K562 (cell line): ENCODE measurements at regions not wholly inside any gene's neighbourhood (a gene's known extent, or its start where the extent isn't known, plus 50 kb on each side); places are given as distances from the start of the nearest gene placed in this dataset.

Experiments
- ATAC-seq: fragments of 200-7000 bp; cut with Tn5 transposase; 3 replicates; pipeline ENCODE4 v1.9.1; 2020; ENCODE audit warnings: moderate library complexity
- BruUV-seq: library from RNA; stranded (reverse); fragments of 400-500 nt; replicated peaks from 2 replicates; lab custom pipeline; 2021; lab: Mats Ljungman, UMichigan
- CTCF ChIA-PET: fragments of 300-600 bp; formaldehyde crosslinking; extraction: SDS; loops from one replicate; lab custom pipeline; 2021; ENCODE audit warnings: low intra/inter-chr PET ratio; lab: Yijun Ruan, JAX
- POLR2A ChIA-PET: fragments of 300-600, 350-650 bp; sonication (Branson Sonifier 250); formaldehyde crosslinking; extraction: SDS; loops from one replicate; lab custom pipeline; 2021; ENCODE audit warnings: antibody characterized with exemption, inconsistent platforms; lab: Yijun Ruan, JAX
- DNase-seq, 4 experiments: peaks; one replicate each; pipeline versions ENCODE4 v3.0.0 to v3.0.0-alpha.2; 2011 to 2018; ENCODE audit warnings: low spot score in 3 of 4, mixed read lengths in 3 of 4; ENCODE audit errors: extremely low read depth in 1 of 4
- FAIRE-seq: peaks from 2 replicates; lab custom pipeline; 2011; peaks lifted over from hg19 to GRCh38; lab: Jason Lieb, UNC
- H2AFZ ChIP-seq: 2 replicates; pipeline ENCODE4 v1.6.0; 2011; ENCODE audit warnings: low read depth, low read length, control low read depth, inconsistent platforms
- H3K27ac ChIP-seq: fragments of 200-600 bp; 3 replicates; pipeline ENCODE4 v1.8.0; 2011; ENCODE audit warnings: low read depth, mild to moderate bottlenecking, control low read depth, inconsistent platforms, low read length, moderate library complexity, mixed read lengths; ENCODE audit errors: extremely low read depth
- H3K27me3 ChIP-seq, 2 experiments: fragments of 300-600 bp in 1 of 2; 2 replicates in 1 of 2; 3 replicates in 1 of 2; pipeline versions ENCODE4 v1.6.0 to v1.8.0; 2011; ENCODE audit warnings: inconsistent platforms in 2 of 2, low read length in 2 of 2, mild to moderate bottlenecking in 1 of 2, mixed read lengths in 1 of 2, moderate library complexity in 1 of 2; ENCODE audit not compliant: control insufficient read depth in 2 of 2, insufficient read depth in 2 of 2
- H3K36me3 ChIP-seq: fragments of 300-600 bp; 3 replicates; pipeline ENCODE4 v1.8.0; 2011; ENCODE audit warnings: mild to moderate bottlenecking, low read length, inconsistent platforms; ENCODE audit not compliant: control insufficient read depth, insufficient read depth
- H3K4me1 ChIP-seq, 2 experiments: fragments of 200-600 bp in 1 of 2; replicated peaks in 1 of 2; 2 replicates in 1 of 2; 3 replicates in 1 of 2; pipeline versions ENCODE4 v1.5.1 to v1.8.0; 2011; ENCODE audit warnings: inconsistent platforms in 2 of 2, low read length in 2 of 2, mild to moderate bottlenecking in 1 of 2, mixed read lengths in 1 of 2, moderate library complexity in 1 of 2; ENCODE audit not compliant: control insufficient read depth in 2 of 2, insufficient read depth in 2 of 2
- H3K4me2 ChIP-seq: 2 replicates; pipeline ENCODE4 v1.6.1; 2011; ENCODE audit warnings: low read length, control low read depth, inconsistent platforms, mixed read lengths; ENCODE audit not compliant: insufficient read depth
- H3K4me3 ChIP-seq: fragments of 200-600 bp; sonication (generic), shearing (Covaris generic); 2 replicates; pipeline ENCODE4 v1.5.1; 2016; ENCODE audit warnings: control low read depth, inconsistent platforms
- H3K79me2 ChIP-seq: fragments of 200-600 bp; 3 replicates; pipeline ENCODE4 v1.8.0; 2011; ENCODE audit warnings: low read length, inconsistent platforms; ENCODE audit not compliant: control insufficient read depth, insufficient read depth
- H3K9ac ChIP-seq, 2 experiments: 2 replicates each; pipeline versions ENCODE4 v1.6.0 to v1.6.1; 2011; ENCODE audit warnings: low read depth in 2 of 2, low read length in 2 of 2, control low read depth in 1 of 2, inconsistent platforms in 1 of 2, mild to moderate bottlenecking in 1 of 2, mixed read lengths in 1 of 2; ENCODE audit not compliant: insufficient read depth in 1 of 2
- H3K9me1 ChIP-seq: one replicate; pipeline ENCODE4 v1.6.0; 2011; ENCODE audit warnings: inconsistent platforms, mild to moderate bottlenecking, low read length, moderate library complexity; ENCODE audit not compliant: control insufficient read depth, insufficient read depth
- H3K9me3 ChIP-seq: replicated peaks from 2 replicates; pipeline ENCODE4 v1.5.1; 2011; ENCODE audit warnings: low read depth, low read length, inconsistent platforms; ENCODE audit not compliant: control insufficient read depth, insufficient read depth
- H4K20me1 ChIP-seq: replicated peaks from 2 replicates; pipeline ENCODE4 v1.6.1; 2011; ENCODE audit warnings: low read length, inconsistent platforms, mixed read lengths; ENCODE audit not compliant: control insufficient read depth, insufficient read depth
- ADNP ChIP-seq: fragments of 200-800 bp; sonication (Bioruptor generic); IDR thresholded peaks from 2 replicates; pipeline ENCODE4 v1.6.1; 2016; ENCODE audit warnings: missing genetic modification characterization, missing compliant biosample characterization
- GTF3C2 ChIP-seq: IDR thresholded peaks from 3 replicates; pipeline ENCODE4 v1.6.1; 2011; ENCODE audit warnings: borderline replicate concordance, mild to moderate bottlenecking, moderate library complexity; ENCODE audit not compliant: insufficient read length; ENCODE audit errors: extremely low read depth
- HDAC8 ChIP-seq: fragments of 450-650 bp; IDR thresholded peaks from 2 replicates; pipeline ENCODE4 v1.6.1; 2016; ENCODE audit warnings: mild to moderate bottlenecking, missing genetic modification characterization, moderate library complexity, missing compliant biosample characterization
- KAT2B ChIP-seq: IDR thresholded peaks from one replicate; pipeline ENCODE4 v1.6.1; 2012; ENCODE audit warnings: low read depth, mild to moderate bottlenecking, control low read depth, inconsistent platforms, low read length, moderate library complexity
- MTA3 ChIP-seq: fragments of 450-650 bp; formaldehyde crosslinking; IDR thresholded peaks from 2 replicates; pipeline ENCODE4 v1.6.1; 2017; ENCODE audit warnings: mild to moderate bottlenecking, borderline replicate concordance
- RFX7 ChIP-seq: fragments of 250-450 bp; sonication (Bioruptor Pico); IDR thresholded peaks from 2 replicates; pipeline ENCODE4 v1.5.1; 2021; ENCODE audit warnings: mild to moderate bottlenecking
- TOE1 ChIP-seq, 2 experiments: fragments of 450-650 bp in 1 of 2; sonication (generic) in 1 of 2; formaldehyde crosslinking in 1 of 2; IDR thresholded peaks; 2 replicates each; pipeline versions ENCODE4 v1.7.1 to v1.8.0; 2016 to 2022; ENCODE audit warnings: borderline replicate concordance in 2 of 2, mild to moderate bottlenecking in 2 of 2, antibody characterized with exemption in 1 of 2, inconsistent platforms in 1 of 2, low read depth in 1 of 2, missing genetic modification reagents in 1 of 2, moderate library complexity in 1 of 2
- ZFP91 ChIP-seq: sonication (generic); formaldehyde crosslinking; IDR thresholded peaks from 2 replicates; pipeline ENCODE4 v1.8.0; 2022; ENCODE audit warnings: mild to moderate bottlenecking, missing genetic modification reagents
- WGBS: fragments of 100-300 bp; shearing (Covaris generic); methylation state at CpG from one replicate; pipeline ENCODE4 v1.1.6; 2016; ENCODE audit warnings: low coverage, mixed read lengths; ENCODE audit not compliant: insufficient coverage; ENCODE audit errors: missing lambda C conversion rate; 5-methylcytosine and 5-hydroxymethylcytosine counted together
- in situ Hi-C: fragments of 300-500 bp; cut with MboI; formaldehyde crosslinking; loops from 4 replicates; pipeline ENCODE4 v1.15.0; 2018; ENCODE audit warnings: inconsistent platforms, mixed read lengths
- intact Hi-C: fragments of 100-400 bp; cut with micrococcal nuclease; formaldehyde crosslinking; loops from 2 replicates; pipeline ENCODE4 v1.14.2; 2022
- TF ChIP-seq, protein P1 (sequence below), 2 experiments: fragments of 450-650 bp in 1 of 2; sonication (generic) in 1 of 2; formaldehyde crosslinking in 1 of 2; IDR thresholded peaks in 1 of 2; conservative IDR thresholded peaks in 1 of 2; 2 replicates each; pipeline versions ENCODE4 v1.6.1 to v1.8.1; 2016 to 2023; ENCODE audit warnings: mild to moderate bottlenecking in 2 of 2, moderate library complexity in 2 of 2, inconsistent platforms in 1 of 2, missing genetic modification reagents in 1 of 2

DNA sequence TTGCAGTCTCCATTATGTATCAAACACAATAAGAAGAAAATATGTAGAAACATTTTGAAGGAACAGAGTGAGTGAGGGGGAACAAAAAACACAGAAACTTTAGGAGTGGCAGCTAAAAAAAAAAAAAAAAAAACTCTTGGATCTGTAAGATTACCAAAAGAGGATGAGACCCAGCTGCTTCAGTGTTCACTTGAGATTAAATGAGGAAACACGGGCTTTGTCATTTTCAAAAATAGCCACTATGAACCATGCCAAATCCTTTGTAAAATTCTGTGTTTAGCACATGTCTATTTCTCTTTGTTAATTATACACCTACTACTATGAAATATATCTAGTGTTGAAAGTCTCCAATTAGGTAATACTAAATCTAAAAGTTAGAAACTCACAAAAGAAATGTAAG is 485.9 kb downstream of the EFNA5 start:
- ChIA-PET POLR2A (no interaction called here), CTCF (no interaction called here)
- Histone ChIP-seq H4K20me1 (no peaks in the 10 kb centered on the region), H3K9me3 (no peaks in the 10 kb centered on the region), H3K9me1 (no peaks in the 10 kb centered on the region), H3K9ac (no peak overlapping the region), H2AFZ (no peak overlapping the region), H3K4me1 (no peaks in the 10 kb centered on the region), H3K4me2 (no peak overlapping the region), H3K36me3 (no peaks in the 10 kb centered on the region), H3K4me3 (no peak overlapping the region), H3K79me2 (no peaks in the 10 kb centered on the region), H3K27ac (no peak overlapping the region), H3K27me3 (no peaks in the 10 kb centered on the region)
- intact Hi-C loops: no loop called here
- no peak for TF ChIP-seq GTF3C2
- no TSS peak for BruUV-seq
- no peak for FAIRE-seq
- in situ Hi-C loops: no loop called here
- ATAC-seq: no peak
- WGBS: 0% methylated on average over 1 of the region's 1 CpG
- DNase-seq: no peak

DNA sequence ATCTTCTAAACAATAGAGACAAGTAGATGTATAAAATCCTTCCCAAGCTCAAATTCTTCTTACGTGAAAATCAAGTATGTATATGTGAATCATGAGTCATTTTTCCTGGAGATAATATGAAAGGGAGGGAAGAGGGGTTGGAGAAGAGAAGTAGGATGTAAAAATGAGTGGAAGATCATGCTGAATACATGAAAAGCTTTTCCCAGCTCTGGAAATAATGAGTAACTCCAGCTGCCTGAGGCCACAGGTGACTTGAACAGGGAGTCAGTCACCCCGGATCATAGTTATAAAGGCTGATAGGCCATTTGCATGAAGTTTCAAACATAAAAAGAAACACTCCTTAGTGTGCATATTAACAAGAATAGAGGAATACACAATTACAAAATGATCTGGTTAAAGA is 486.7 kb downstream of the EFNA5 start:
- Histone ChIP-seq H3K79me2 (no peaks in the 10 kb centered on the region), H3K9me3 (no peaks in the 10 kb centered on the region), H3K27me3 (no peaks in the 10 kb centered on the region), H4K20me1 (no peaks in the 10 kb centered on the region), H3K4me1 (no peaks in the 10 kb centered on the region), H3K9me1 (no peaks in the 10 kb centered on the region), H3K4me2 (no peak overlapping the region), H3K4me3 (no peak overlapping the region), H2AFZ (no peak overlapping the region), H3K27ac (no peak overlapping the region), H3K36me3 (no peaks in the 10 kb centered on the region), H3K9ac (no peak overlapping the region)
- ChIA-PET POLR2A (no interaction called here), CTCF (no interaction called here)
- 0% methylated on average over 2 of the region's 2 CpGs for WGBS
- no peak for ATAC-seq
- intact Hi-C loops (no loop called here), in situ Hi-C loops (no loop called here)
- no TSS peak for BruUV-seq
- no peak for FAIRE-seq
- DNase-seq: no peak
- TF ChIP-seq ZFP91 (CRISPR knock-in tag) (no peak), ADNP (no peak), MTA3 (no peak), TOE1 (IDR thresholded peaks at IDR 0.05; ENCODE audit: borderline replicate concordance) (no peak), TOE1 (CRISPR knock-in tag; IDR thresholded peaks at IDR 0.05; ENCODE audit: borderline replicate concordance, low read depth) (no peak), HDAC8 (no peak), RFX7 (CRISPR knock-in tag) (no peak), KAT2B (no peak)
- TF ChIP-seq, protein P1, sequence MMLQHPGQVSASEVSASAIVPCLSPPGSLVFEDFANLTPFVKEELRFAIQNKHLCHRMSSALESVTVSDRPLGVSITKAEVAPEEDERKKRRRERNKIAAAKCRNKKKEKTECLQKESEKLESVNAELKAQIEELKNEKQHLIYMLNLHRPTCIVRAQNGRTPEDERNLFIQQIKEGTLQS (IDR thresholded peaks at IDR 0.05): no peak
- TF ChIP-seq, protein P1 (CRISPR knock-in tag; conservative IDR thresholded peaks at IDR 0.05): no peak
